Omental fat pad (tissue), 3 donors: ENCODE measurements at regions not wholly inside any gene's neighbourhood (a gene's known extent, or its start where the extent isn't known, plus 50 kb on each side); places are given as distances from the start of the nearest gene placed in this dataset.

Source experiments
- ATAC-seq: fragments of 150-250 bp; one replicate; pipeline ENCODE4 v1.9.1; 2016; ENCODE audit warnings: mild to moderate bottlenecking, moderate library complexity; ENCODE audit not compliant: low FRiP score
- DNase-seq: peaks from one replicate; pipeline ENCODE4 v3.0.0-alpha.2; 2019; ENCODE audit warnings: low spot score
- TF ChIP-seq, protein P1 (sequence below), 3 donors: fragments of 450-650 bp; IDR thresholded peaks; one replicate each; pipeline ENCODE4 v1.5.1; 2016 to 2017; ENCODE audit warnings: antibody characterized with exemption in 3 of 3, mild to moderate bottlenecking in 3 of 3, moderate library complexity in 2 of 3

DNA sequence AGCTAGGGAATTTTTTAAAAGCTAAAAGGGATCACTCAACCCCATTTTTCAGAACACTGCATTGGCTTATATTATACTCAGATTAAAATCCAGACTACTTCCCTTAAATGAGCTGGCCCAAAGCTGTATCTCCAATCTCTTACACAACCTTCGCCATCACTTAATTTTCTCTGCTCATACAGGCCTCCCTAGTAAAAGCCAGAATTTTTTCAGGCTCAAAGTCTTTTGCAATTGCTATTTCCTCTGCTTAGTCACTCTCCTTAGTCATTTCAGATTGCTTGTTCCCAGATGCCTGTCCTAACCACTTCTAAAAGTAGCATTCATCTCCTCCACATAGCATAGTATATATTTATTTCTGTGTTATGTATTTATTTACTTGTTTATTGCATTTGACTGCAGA lies 1587.9 kb upstream of the ADGRL3 start:
- DNase-seq (no peak), ATAC-seq (peak; percentile 90)
- TF ChIP-seq, protein P1, sequence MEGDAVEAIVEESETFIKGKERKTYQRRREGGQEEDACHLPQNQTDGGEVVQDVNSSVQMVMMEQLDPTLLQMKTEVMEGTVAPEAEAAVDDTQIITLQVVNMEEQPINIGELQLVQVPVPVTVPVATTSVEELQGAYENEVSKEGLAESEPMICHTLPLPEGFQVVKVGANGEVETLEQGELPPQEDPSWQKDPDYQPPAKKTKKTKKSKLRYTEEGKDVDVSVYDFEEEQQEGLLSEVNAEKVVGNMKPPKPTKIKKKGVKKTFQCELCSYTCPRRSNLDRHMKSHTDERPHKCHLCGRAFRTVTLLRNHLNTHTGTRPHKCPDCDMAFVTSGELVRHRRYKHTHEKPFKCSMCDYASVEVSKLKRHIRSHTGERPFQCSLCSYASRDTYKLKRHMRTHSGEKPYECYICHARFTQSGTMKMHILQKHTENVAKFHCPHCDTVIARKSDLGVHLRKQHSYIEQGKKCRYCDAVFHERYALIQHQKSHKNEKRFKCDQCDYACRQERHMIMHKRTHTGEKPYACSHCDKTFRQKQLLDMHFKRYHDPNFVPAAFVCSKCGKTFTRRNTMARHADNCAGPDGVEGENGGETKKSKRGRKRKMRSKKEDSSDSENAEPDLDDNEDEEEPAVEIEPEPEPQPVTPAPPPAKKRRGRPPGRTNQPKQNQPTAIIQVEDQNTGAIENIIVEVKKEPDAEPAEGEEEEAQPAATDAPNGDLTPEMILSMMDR (IDR thresholded peaks at IDR 0.05) = no peak

DNA sequence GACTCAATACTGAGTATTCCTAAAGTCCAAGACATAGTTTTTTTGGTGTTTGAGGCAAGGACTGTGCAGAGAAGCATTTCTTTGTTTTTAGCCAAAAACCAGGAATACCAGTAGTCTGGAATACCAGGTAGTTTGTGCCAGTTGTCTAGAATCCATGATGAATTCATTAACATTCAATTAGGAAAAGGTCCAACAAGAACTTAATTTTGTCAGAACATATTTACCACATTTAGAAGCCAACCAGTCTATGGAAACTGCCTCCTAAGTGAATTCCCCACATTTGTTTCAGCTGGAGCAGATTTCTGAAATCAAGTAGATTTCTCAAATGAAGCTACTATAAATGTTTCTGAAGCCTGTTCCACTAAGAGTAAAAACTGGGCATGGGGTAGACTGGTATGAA lies 1584.8 kb upstream of the ADGRL3 start:
- ATAC-seq (no peak), DNase-seq (no peak)
- TF ChIP-seq, protein P1 (IDR thresholded peaks at IDR 0.05) = no peak

DNA sequence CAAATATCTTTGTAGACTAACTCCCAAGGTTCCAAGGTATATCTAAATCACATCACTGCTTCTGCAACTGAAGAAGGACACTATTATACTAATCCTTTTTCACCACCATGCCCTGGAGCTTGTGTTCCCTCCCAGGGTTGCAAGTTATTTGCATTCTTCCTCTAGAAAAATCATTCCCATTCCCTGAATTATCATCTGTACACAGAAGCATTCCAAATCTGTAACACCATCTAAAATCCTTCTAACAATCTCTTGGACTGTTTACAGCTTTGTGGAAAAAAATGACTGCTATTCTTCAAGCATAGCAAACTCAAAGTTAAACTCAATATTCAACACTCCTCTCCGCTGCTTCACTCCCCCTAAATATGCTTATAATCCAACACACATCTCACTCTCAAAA lies 1570.8 kb upstream of the ADGRL3 start:
- TF ChIP-seq, protein P1 (IDR thresholded peaks at IDR 0.05) = no peak
- DNase-seq = no peak
- ATAC-seq = no peak

DNA sequence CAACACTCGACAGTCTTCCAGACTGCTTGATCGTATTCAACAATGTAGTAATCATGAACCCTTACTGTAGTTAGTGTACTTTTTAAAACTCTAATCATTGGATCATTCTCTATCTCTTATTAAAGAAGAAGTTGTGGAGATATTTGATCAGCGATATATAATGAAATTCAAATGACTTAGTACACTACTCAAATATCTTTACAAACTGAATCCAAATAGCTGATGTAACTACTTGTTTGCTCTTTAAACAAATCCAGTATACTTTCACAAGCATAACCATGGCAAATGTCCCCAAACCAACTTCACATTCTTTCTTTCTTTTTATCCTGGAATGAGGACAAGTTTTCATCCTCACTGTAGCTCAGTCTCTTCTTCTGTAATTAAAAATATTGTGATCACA lies 1569.9 kb upstream of the ADGRL3 start:
- TF ChIP-seq, protein P1 (IDR thresholded peaks at IDR 0.05) = no peak
- no peak for ATAC-seq
- no peak for DNase-seq

DNA sequence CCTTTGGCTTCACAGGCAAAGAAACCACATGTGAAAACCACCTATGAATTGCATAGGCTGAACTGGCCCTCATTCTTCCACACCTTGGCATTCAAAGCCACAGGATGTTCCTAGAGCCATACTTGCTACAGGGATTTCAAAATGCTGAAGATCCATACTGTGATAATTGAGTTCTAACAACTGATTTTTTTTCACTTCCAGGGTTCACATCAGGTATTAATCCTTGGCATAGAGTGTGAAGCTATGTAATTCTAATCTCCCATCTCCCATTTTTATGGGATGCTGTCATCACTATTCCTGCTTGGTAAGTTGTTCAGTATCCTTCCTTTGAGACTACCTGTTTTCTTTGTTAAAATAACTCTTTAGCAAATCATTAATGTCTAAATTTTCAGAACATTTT lies 1569.2 kb upstream of the ADGRL3 start:
- DNase-seq (no peak), ATAC-seq (no peak)
- TF ChIP-seq, protein P1 (IDR thresholded peaks at IDR 0.05) = no peak

DNA sequence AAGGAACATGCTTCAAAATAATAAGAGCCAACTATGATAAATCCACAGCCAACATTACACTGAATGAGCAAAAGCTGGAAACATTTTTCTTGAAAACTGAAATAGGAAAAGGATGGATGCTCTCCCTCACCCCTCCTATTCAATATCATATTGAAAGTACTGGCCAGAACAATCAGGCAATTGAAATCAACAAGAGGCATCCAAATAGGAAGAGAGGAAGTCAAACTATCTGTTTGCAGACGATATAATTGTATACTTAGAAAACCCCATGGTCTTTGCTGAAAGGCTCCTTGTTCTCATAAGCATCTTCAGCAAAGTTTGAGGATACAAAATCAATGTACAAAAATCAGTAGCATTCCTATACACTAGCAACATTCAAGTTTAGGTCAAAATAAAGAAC lies 1562.5 kb upstream of the ADGRL3 start:
- TF ChIP-seq, protein P1 (IDR thresholded peaks at IDR 0.05) = no peak
- DNase-seq = no peak
- no peak for ATAC-seq

DNA sequence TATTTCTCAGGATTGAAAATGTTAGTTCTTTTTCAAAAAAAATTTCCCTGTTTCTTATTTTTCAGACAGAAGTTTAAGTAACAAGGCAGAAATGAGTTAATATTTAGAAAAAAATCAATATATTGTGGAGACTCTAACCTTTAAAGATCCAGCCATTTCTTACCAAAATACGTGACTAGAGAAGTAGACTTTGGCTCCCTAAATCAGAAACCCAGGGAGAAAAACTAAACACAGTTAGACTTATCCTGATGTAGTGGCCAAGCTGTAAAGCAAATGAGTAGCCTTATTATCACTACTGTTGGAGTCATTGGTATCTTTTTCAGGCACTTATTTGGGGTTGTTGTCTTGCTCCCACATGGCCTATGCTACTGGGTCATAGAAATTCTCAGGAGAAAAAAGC lies 1556.4 kb upstream of the ADGRL3 start:
- TF ChIP-seq, protein P1 (IDR thresholded peaks at IDR 0.05) = no peak
- ATAC-seq (no peak), DNase-seq (no peak)
